Lower lobe of right lung (tissue), 2 donors: ENCODE measurements at regions not wholly inside any gene's neighbourhood (a gene's known extent, or its start where the extent isn't known, plus 50 kb on each side); places are given as distances from the start of the nearest gene placed in this dataset.

Experiments
- ATAC-seq, 2 donors: fragments of 200-7000 bp; cut with Tn5 transposase; one replicate each; pipeline ENCODE4 v1.9.1; 2020 to 2022; ENCODE audit warnings: mild to moderate bottlenecking in 2 of 2, moderate library complexity in 2 of 2
- DNase-seq: peaks from one replicate; pipeline ENCODE4 v3.0.0-alpha.2; 2020
- H3K27ac ChIP-seq: fragments of 200-600 bp; one replicate; pipeline ENCODE4 v1.8.0; 2022
- H3K27me3 ChIP-seq: fragments of 200-600 bp; one replicate; pipeline ENCODE4 v1.8.0; 2022; ENCODE audit warnings: low read depth
- H3K36me3 ChIP-seq: fragments of 200-600 bp; one replicate; pipeline ENCODE4 v1.8.0; 2022; ENCODE audit warnings: mild to moderate bottlenecking
- H3K4me1 ChIP-seq: fragments of 200-600 bp; one replicate; pipeline ENCODE4 v1.8.0; 2022
- H3K4me3 ChIP-seq: fragments of 200-600 bp; one replicate; pipeline ENCODE4 v1.8.0; 2022; ENCODE audit warnings: mild to moderate bottlenecking
- H3K9me3 ChIP-seq: fragments of 200-600 bp; one replicate; pipeline ENCODE4 v1.8.0; 2022
- CTCF ChIP-seq: fragments of 200-600 bp; IDR thresholded peaks from one replicate; pipeline ENCODE4 v1.8.0; 2022; ENCODE audit warnings: antibody characterized with exemption, mild to moderate bottlenecking
- intact Hi-C: fragments of 100-400 bp; cut with DNase I; formaldehyde crosslinking; loops from one replicate; pipeline ENCODE4 v1.11.0; 2022
- donor health status: DM: no; HTN: yes; CAD: no; lungs with severe emphysema.

GRCh38 chr9:22529426-22530199 is 83.0 kb downstream of the DMRTA1 start:
- ATAC-seq (no peak), DNase-seq (no peak)
- Histone ChIP-seq H3K4me3 (no peak overlapping the region), H3K9me3 (no peaks in the 10 kb centered on the region), H3K27ac (no peak overlapping the region), H3K4me1 (no peaks in the 10 kb centered on the region), H3K27me3 (no peaks in the 10 kb centered on the region), H3K36me3 (no peaks in the 10 kb centered on the region)
- intact Hi-C loops = no loop called here
- no peak for TF ChIP-seq CTCF

GRCh38 chr9:22535780-22536179 is 89.2 kb downstream of the DMRTA1 start:
- Histone ChIP-seq H3K27ac (no peak overlapping the region), H3K4me3 (no peak overlapping the region), H3K4me1 (no peaks in the 10 kb centered on the region), H3K9me3 (no peaks in the 10 kb centered on the region), H3K36me3 (no peaks in the 10 kb centered on the region), H3K27me3 (no peaks in the 10 kb centered on the region)
- no peak for TF ChIP-seq CTCF
- DNase-seq (no peak), ATAC-seq (no peak)
- intact Hi-C loops = no loop called here

GRCh38 chr9:22537721-22538120 is 91.1 kb downstream of the DMRTA1 start:
- no peaks in the 10 kb centered on the region for H3K27me3 ChIP-seq
- H3K27ac ChIP-seq = no peak overlapping the region
- ATAC-seq (no peak), DNase-seq (no peak)
- no peak for TF ChIP-seq CTCF
- H3K4me1 ChIP-seq = no peaks in the 10 kb centered on the region
- H3K4me3 ChIP-seq = no peak overlapping the region
- intact Hi-C loops = no loop called here
- H3K9me3 ChIP-seq = no peaks in the 10 kb centered on the region
- H3K36me3 ChIP-seq = no peaks in the 10 kb centered on the region

DNA sequence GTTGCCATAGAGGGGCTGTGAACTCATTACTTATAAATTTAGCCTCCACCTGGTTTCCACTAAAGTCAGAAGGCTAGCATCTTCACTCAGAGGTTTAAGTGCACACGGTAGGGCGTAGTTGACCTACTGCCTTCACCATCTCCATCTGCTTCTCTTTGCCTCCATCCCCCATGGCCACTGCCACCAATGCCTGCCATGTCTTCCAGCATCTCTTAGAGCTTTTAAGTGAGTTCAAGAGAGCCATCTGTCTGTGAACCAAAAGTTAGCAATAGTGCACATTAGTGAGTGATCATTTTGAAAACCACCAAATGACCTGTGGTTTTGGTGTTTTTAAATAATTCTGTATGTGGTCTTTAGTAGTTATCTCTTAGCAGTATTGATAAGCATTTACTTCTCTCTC is 102.0 kb downstream of the DMRTA1 start:
- intact Hi-C loops = no loop called here
- no peak for TF ChIP-seq CTCF
- ATAC-seq = no peak

DNA sequence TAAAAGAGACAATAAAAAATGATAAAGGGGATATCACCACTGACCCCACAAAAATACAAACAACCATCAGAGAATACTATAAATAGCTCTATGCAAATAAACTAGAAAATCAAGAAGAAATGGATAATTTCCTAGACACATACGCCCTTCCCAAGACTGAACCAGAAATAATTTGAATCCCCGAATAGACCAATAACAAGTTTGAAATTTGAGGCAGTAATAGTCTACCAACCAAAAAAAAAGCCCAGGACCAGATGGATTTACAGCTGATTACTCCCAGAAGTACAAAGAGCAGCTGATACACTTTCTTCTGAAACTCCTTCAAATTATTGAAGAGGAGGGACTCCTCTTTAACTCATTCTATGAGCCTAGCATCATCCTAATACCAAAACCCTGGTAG is 128.1 kb downstream of the DMRTA1 start:
- ATAC-seq (no peak), DNase-seq (no peak)
- Histone ChIP-seq H3K36me3 (no peaks in the 10 kb centered on the region), H3K4me3 (no peak overlapping the region), H3K27me3 (no peaks in the 10 kb centered on the region), H3K9me3 (peaks cover 12% of the 10 kb centered on the region), H3K4me1 (no peaks in the 10 kb centered on the region), H3K27ac (no peak overlapping the region)
- TF ChIP-seq CTCF = no peak
- intact Hi-C loops = no loop called here

More for the DNA sequence above, 102.0 kb downstream of the DMRTA1 start:
- Histone ChIP-seq H3K9me3 (no peaks in the 10 kb centered on the region), H3K36me3 (no peaks in the 10 kb centered on the region), H3K27ac (no peak overlapping the region), H3K4me1 (no peaks in the 10 kb centered on the region), H3K27me3 (no peaks in the 10 kb centered on the region), H3K4me3 (no peak overlapping the region)
- no peak for DNase-seq
